ENCODE measurements at regions not wholly inside any gene's neighbourhood (a gene's known extent, or its start where the extent isn't known, plus 50 kb on each side); places are given as distances from the start of the nearest gene placed in this dataset.

DNA sequence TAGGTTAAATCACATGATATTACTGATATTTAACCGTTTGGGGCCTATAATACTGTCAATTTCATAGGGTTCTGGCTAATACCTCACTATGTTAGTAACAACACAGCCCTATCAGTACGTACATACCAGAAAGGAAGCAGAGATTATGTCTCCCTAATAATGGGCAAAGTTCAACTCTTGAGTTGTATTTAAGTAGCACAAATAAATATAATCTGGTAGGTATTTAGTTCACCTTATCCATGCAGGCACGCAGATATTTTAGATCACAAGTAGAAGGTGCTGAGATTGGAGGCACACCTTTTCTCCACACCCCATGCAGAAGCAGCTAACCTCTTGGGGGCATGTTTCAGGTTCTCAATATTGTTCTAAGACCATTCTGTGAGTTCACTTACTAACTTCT is 118.9 kb downstream of the IRS1 start:
- FAIRE-seq (no peak), DNase-seq (ENCODE audit: low spot score) (no peak)

DNA sequence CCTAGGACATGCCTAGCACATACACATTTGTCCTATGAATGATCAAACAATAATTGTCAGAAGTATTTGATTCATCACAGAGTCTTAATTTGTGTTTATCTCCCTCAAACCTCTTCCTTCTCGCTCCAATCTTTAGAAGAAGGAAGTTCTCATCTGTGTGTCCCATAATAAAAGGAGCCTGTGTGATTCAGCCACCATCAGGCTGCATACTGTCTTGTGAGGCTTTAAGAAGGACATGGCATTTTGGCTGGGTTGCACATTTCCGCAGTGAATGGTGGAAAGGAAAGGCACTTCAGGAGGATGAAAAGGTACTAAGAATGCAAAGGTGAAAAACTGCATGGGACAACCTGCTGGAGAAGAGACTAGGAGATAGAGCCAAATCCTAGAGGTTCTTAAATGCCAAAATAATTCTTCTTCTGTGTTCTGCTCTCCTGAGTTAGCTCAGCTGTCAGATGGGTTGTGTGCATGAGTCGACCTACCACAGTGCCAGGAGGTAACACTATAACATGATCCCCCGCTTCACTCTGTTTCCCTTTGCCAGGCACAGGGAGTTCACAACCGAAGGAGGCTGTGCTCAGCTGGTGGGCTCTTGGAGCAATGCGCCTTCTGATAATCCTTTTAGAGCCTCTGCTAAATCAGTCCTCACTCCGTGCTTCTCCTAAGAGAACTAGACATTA is 120.1 kb downstream of the IRS1 start:
- FAIRE-seq (no peak), DNase-seq (ENCODE audit: low spot score) (no peak)

- DNase-seq (ENCODE audit: low spot score): no peak
- FAIRE-seq: no peak
Measured at GRCh38 chr2:226678422-226678821, 121.2 kb downstream of the IRS1 start.

DNA sequence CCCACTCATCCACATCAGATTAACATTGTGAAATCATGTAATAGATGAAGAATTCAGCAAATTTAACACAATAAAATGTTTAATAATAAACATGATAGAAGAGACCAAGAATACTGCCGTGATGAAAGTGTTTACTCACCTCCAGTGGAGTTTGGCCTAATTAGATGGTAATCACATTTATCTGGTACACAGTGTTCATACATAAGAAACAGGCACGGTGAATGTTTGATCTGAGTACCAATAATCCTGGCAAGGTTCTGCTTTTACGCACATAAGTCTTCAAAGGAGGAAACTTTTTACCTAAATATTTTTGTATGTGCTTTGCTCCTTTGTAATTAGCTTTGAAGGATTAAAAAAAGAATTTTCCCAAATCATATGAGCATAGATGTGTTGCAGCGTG is 122.5 kb downstream of the IRS1 start:
- DNase-seq (ENCODE audit: low spot score) (no peak), FAIRE-seq (no peak)

GRCh38 chr2:226676618-226677017 is 123.0 kb downstream of the IRS1 start:
- DNase-seq (ENCODE audit: low spot score): no peak
- FAIRE-seq: no peak

- FAIRE-seq: peak; percentile 24
- DNase-seq (ENCODE audit: low spot score): peak; percentile 9
Measured at GRCh38 chr2:226674123-226674522, 125.5 kb downstream of the IRS1 start.

DNA sequence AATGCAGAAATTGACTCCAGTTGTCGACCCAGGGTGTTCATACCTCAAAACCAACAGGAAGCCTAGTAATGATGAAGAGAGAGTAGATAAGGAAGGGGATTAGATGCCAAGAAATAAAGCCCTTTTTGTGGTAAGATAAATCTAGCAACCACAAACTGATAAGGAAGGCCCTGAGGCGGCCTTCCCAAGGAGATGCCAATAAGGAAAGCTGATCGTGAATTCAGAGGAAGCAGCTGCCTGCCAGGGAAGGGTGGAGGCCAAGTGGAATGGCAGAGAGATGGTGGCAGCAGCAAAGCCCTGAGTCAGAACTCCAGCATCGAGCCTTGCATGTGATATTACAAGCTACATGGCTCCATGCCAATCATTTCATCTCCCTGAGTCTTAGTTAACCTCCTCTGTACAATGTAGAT is 126.3 kb downstream of the IRS1 start:
- FAIRE-seq: peak; percentile 96
- DNase-seq (ENCODE audit: low spot score): peak; percentile 98

DNA sequence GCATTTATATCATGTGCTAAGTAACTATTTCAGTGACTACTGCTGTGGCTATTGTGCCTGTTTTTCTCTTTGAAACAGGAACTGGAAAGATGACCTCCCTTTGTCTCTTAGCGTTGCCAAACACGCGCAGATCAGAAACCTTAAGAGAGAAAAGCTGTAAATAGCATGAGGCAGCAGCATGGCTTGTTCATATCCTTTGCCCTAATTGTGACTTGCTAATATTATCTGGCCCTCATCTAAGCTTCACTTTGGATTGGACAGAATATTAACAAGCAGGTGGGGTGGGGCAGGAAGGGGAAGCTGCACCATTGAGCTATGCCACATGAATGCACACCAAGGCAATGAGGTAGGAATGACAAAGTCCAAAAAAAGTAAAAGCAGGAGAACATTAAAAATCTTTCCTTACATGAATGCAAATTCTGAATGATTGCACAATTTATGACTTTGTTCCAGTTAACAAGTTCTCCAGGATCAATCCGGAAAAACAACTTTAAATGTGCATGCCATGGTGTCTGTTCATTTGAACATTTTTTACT is 128.4 kb downstream of the IRS1 start:
- FAIRE-seq (no peak), DNase-seq (ENCODE audit: low spot score) (no peak)

GRCh38 chr2:226669905-226670304 is 129.7 kb downstream of the IRS1 start:
- DNase-seq (ENCODE audit: low spot score) (no peak), FAIRE-seq (no peak)

DNA sequence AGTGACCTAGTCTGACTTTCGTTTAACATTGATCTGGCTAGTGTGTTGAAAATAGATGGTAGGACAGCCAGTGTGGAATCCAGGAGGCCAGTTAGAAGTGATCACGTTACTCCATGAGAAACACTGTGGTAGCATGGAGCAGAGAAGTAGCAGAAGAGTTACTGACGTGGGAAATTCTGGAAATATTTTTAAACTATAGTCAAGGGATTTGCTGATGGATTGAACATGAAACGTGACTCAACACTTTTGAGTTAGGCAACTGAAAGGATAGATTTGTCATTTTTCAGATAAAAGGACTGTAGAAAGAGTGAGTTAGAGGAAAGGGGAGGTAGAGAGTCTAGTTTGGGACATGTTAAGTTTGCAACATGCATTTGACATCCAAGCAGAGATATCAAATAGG is 130.4 kb downstream of the IRS1 start:
- FAIRE-seq: no peak
- DNase-seq (ENCODE audit: low spot score): no peak

GRCh38 chr2:226667736-226668135 is 131.9 kb downstream of the IRS1 start:
- FAIRE-seq: no peak
- DNase-seq (ENCODE audit: low spot score): no peak

- no peak for FAIRE-seq
- no peak for DNase-seq (ENCODE audit: low spot score)
Measured at GRCh38 chr2:226665306-226665831, 134.3 kb downstream of the IRS1 start.

GRCh38 chr2:226664661-226665060 is 135.0 kb downstream of the IRS1 start:
- no peak for DNase-seq (ENCODE audit: low spot score)
- FAIRE-seq: no peak

DNA sequence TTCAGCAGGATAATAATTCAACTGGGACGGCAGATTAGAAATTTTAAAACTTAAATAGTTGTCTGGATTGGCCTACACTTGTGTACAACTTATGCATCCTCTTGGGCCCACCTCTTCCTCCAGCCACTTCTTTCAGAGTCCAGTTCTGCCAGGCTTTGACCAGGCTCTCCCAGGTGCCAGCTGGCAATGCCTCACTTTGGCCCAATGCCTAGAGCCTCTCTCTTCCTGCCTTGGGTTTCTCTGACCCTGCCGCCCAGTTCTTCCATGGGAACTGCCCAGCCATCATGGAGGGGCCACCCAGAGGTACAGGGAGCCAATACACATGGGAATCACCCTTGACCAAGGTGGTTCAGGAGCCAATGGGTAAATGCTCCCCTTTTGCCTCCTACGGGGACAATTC is 135.5 kb downstream of the IRS1 start:
- no peak for FAIRE-seq
- DNase-seq (ENCODE audit: low spot score): no peak

DNA sequence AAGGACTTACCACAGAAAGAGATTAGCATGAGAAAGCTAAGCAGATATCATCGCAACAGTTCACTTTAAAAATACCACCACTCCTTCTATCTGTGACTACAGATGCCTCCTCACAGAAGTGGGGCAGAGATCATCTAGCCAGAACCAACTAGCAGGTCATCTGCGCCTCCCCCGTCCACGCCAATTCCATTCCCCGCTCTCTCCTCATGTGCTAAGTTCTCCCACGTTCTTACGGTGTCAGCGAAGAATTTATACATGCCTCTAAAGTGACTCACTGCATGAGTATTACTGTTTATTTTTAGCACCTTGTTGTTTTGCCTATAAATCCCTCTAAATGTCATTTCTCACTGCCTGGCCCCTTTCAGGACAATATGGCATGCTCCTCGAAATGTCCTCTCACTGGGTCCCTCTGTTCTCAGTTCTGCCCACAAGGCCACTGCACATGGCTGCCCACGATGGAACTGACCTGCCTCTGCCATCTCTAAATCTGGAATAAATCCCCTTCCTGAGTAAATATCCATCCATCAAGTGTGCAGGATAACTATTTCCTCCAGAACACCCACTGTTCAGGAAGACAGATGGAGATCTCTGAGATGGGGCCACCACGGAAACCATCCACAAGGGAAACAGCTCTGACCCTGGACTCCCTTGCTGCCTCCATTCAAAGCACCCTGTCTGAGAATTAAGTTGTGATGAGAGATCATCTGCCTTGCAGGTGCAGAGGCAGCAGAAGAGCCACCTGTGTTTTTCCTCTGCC is 137.7 kb downstream of the IRS1 start:
- DNase-seq (ENCODE audit: low spot score) (peak; percentile 97), FAIRE-seq (peak; percentile 94)

DNA sequence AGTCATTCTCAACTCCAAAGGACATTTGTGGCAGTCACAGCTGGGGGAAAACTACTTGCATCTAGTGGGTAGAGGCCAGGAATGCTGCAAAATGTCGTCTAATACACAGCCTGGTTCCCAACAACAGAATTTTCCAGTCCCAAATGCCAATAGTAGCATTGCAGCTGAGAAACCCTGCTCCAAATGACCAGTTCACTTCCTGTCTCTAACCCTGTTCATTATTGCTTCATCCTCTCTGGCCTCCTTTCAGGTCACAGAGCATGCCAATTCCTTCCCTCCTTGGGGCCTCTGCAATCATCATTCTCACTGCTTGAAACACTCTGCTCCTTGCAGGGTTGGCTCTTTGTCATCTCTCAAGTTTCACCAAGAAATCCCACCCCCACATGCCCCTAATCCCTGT is 139.1 kb downstream of the IRS1 start:
- FAIRE-seq (peak; percentile 51), DNase-seq (ENCODE audit: low spot score) (peak; percentile 72)

GRCh38 chr2:226660124-226660523 is 139.5 kb downstream of the IRS1 start:
- no peak for FAIRE-seq

DNA sequence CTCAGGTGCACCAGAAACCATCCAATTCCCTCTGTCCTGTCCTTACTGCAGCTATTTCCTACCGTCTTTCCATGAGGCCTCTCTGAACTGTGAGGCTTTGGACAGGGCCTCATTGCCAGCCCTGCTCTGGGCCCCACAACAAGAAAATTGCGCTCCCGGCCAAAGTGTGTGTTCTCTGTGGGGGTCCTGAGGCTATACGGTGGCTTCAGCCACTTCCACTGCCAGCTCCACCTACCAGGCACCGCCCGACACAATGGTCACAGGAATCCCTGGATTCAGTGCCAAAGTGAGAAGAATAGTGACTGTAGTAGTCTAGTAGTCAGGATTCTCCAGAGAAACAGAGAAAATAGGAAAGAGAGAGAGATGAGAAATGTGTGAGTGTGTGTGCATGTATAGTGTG is 140.2 kb downstream of the IRS1 start:
- DNase-seq (ENCODE audit: low spot score) (no peak), FAIRE-seq (no peak)

More at GRCh38 chr2:226660124-226660523, 139.5 kb downstream of the IRS1 start:
- no peak for DNase-seq (ENCODE audit: low spot score)

- FAIRE-seq: no peak
- no peak for DNase-seq (ENCODE audit: low spot score)
Measured at GRCh38 chr2:226658555-226658954, 141.1 kb downstream of the IRS1 start.

DNA sequence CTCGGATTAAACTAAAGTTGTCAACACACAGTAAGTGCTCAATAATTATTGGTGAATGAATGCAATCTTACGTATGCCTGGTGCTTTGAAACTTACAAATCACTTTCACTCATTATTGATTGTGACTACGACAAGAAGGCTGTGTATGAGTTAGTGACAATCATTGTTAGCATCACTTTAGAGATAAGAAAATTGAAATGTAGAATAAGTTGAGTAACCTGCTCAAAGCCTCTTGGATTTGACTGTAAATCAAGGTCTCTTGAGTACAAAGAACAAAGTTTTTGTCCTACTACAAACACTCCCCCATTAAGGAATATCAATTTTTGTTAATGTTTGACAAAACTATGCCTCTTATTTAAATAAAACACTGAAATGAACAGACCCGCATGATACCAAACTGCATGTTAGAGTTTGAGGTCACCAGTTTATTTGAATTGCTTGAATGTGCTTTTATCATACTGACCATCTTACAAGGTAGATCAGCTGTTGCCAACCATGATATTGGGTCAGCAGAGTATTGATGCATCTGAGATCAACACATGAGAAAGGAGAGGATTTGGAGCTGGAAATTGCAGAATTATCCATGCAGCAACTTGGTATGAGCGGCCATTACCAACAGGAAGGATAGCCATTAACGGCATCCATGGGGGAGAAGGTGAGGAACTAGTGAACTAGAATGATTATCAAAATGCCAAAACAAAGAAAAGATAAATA is 142.1 kb downstream of the IRS1 start:
- FAIRE-seq: no peak

DNA sequence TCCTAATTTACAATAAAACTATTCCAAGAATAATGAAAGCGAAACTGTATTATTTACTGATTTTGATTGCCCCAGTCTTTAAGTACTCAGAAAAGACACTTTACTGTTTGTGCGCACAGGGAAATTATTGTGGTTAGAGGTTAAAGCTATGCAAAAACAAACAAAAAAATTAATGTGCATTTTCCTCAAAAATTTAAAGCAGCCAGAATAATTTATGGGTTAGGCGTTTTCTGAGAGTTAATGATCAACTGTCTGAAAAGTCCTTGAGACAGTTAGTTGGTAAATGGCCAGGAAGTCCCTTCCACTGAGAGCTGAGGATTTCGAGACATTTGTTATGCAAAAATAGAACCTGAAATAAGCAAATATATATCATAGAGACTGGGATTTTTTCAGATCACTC is 143.3 kb downstream of the IRS1 start:
- FAIRE-seq (peak; percentile 86), DNase-seq (ENCODE audit: low spot score) (no peak)

More for the DNA sequence above, 142.1 kb downstream of the IRS1 start:
- no peak for DNase-seq (ENCODE audit: low spot score)

GRCh38 chr2:226655871-226656270 is 143.7 kb downstream of the IRS1 start:
- DNase-seq (ENCODE audit: low spot score): no peak
- FAIRE-seq: no peak
